ENCODE measurements at regions not wholly inside any gene's neighbourhood (a gene's known extent, or its start where the extent isn't known, plus 50 kb on each side); places are given as distances from the start of the nearest gene placed in this dataset.

DNA sequence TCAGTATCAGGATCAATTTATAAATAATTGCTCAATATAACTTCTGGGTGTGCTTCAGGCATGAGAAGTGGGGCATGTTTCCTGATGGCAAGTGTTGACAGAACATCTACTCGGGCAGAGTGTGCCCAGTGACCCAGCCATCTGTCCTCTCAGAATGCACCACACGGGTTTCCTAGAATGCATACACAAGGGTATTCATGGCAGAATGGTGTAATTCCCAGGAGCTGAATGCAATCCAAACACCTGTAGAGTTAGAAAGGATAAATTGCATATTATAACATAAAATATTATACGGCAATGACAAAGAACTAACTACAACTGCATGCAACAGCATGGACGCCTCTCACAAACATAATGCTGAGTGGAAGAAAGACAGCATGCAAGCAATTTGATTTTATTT is 391.9 kb downstream of the SIPA1L2 start:
- Histone ChIP-seq H3K9me2 (no peaks in the 10 kb centered on the region), H2AFZ (ENCODE audit: low read depth) (no peak overlapping the region), H3K27me3 (ENCODE audit: insufficient read depth) (no peaks in the 10 kb centered on the region), H3K79me2 (ENCODE audit: insufficient read depth) (no peaks in the 10 kb centered on the region), H3K4me1 (ENCODE audit: control insufficient read depth in 1 of 2, insufficient read depth in 2 of 2, low read depth in 1 of 2, low read length in 1 of 2) (no peaks in the 10 kb centered on the region; a peak in 1 of 4 replicates), H3K4me3 (ENCODE audit: low read depth in 2 of 2, low read length in 1 of 2) (no peak overlapping the region), H3K36me3 (replicated peaks in 1 of 2; ENCODE audit: control insufficient read depth in 1 of 2, insufficient read depth in 2 of 2, low read length in 1 of 2) (no peaks in the 10 kb centered on the region), H3K4me2 (no peak overlapping the region), H3K27ac (ENCODE audit: low read depth in 2 of 2, low read length in 1 of 2) (no peak overlapping the region), H3K9ac (no peak overlapping the region), H4K20me1 (ENCODE audit: insufficient read depth) (no peaks in the 10 kb centered on the region), H3K9me3 (no peaks in the 10 kb centered on the region), H3F3A (replicated peaks; ENCODE audit: insufficient read depth) (no peaks in the 10 kb centered on the region)
- WGBS (ENCODE audit: low lambda C conversion rate) = 63% methylated on average over 4 of the region's 4 CpGs
- ChIA-PET CTCF (no interaction called here), POLR2A (no interaction called here)
- DNase-seq = no peak
- TF ChIP-seq USF1 (IDR thresholded peaks at IDR 0.05; ENCODE audit: borderline replicate concordance, low read depth) (no peak), CHD2 (IDR thresholded peaks at IDR 0.05; ENCODE audit: low read length, partially characterized antibody) (no peak), REST (IDR thresholded peaks at IDR 0.05; ENCODE audit: low read depth, low read length) (no peak), FOXM1 (IDR thresholded peaks at IDR 0.05; ENCODE audit: low read depth) (no peak), EP300 (IDR thresholded peaks at IDR 0.05; ENCODE audit: borderline replicate concordance in 1 of 2, low read depth in 1 of 2, low read length in 1 of 2) (no peak), PBX3 (IDR thresholded peaks at IDR 0.05) (no peak), RAD21 (IDR thresholded peaks at IDR 0.05; ENCODE audit: low read length) (no peak), MAX (IDR thresholded peaks at IDR 0.05; ENCODE audit: low read depth) (no peak), EZH2phosphoT487 (IDR thresholded peaks at IDR 0.05; ENCODE audit: borderline replicate concordance, low read depth) (no peak), NFIC (IDR thresholded peaks at IDR 0.05; ENCODE audit: borderline replicate concordance) (no peak), SMC3 (IDR thresholded peaks at IDR 0.05; ENCODE audit: low read depth, low read length) (no peak), IRF3 (IDR thresholded peaks at IDR 0.05; ENCODE audit: low read depth, low read length) (no peak), TCF12 (IDR thresholded peaks at IDR 0.05) (no peak), GABPA (IDR thresholded peaks at IDR 0.05; ENCODE audit: low read depth) (no peak), JUND (IDR thresholded peaks at IDR 0.05) (no peak), GATA2 (CRISPR knock-in tag; IDR thresholded peaks at IDR 0.05) (no peak), FOSL2 (IDR thresholded peaks at IDR 0.05; ENCODE audit: borderline replicate concordance, low read depth) (no peak)

Measured in SK-N-SH (cell line).